Nephron (organoid): ENCODE measurements at regions not wholly inside any gene's neighbourhood (a gene's known extent, or its start where the extent isn't known, plus 50 kb on each side); places are given as distances from the start of the nearest gene placed in this dataset.
A peak's percentile ranks its signal among the peaks of the same experiment; 100 is the strongest.

Source experiments
- H3K27ac Mint-ChIP-seq, 3 experiments: 2 replicates each; pipeline ENCODE4 v1.8.0; 2020; ENCODE audit warnings: mixed read lengths in 3 of 3, mild to moderate bottlenecking in 2 of 3, moderate library complexity in 1 of 3
- H3K27me3 Mint-ChIP-seq: 2 replicates; pipeline ENCODE4 v1.8.0; 2021; ENCODE audit warnings: low read depth, mild to moderate bottlenecking, moderate library complexity, mixed read lengths
- H3K36me3 Mint-ChIP-seq: 2 replicates; pipeline ENCODE4 v1.8.0; 2020; ENCODE audit warnings: low read depth, mixed read lengths
- H3K4me1 Mint-ChIP-seq: 2 replicates; pipeline ENCODE4 v1.8.0; 2020; ENCODE audit warnings: mixed read lengths
- H3K4me3 Mint-ChIP-seq, 3 experiments: 2 replicates each; pipeline ENCODE4 v1.8.0; 2020; ENCODE audit warnings: mild to moderate bottlenecking in 3 of 3, mixed read lengths in 3 of 3, moderate library complexity in 2 of 3
- H3K9me3 Mint-ChIP-seq: 2 replicates; pipeline ENCODE4 v1.8.0; 2020; ENCODE audit warnings: mixed read lengths
- CTCF ChIP-seq, 3 experiments: fragments of 200-600 bp; sonication (generic); IDR thresholded peaks; one replicate each; pipeline ENCODE4 v1.5.0; 2021; ENCODE audit warnings: antibody characterized with exemption in 3 of 3; ENCODE audit not compliant: unreplicated experiment in 3 of 3

- H3K36me3 Mint-ChIP-seq, result peaks cover 4% of the 10 kb centered on the region
- H3K27ac Mint-ChIP-seq, result peak overlapping the region; percentile 18 to 77 (median 40)
- TF ChIP-seq CTCF (IDR thresholded peaks at IDR 0.05; ENCODE audit: unreplicated experiment in 3 of 3), result no peak
- peaks cover 41% of the 10 kb centered on the region for H3K4me1 Mint-ChIP-seq
- no peaks in the 10 kb centered on the region for H3K27me3 Mint-ChIP-seq
- no peak overlapping the region for H3K4me3 Mint-ChIP-seq
- peaks cover 6% of the 10 kb centered on the region for H3K9me3 Mint-ChIP-seq
These were observed 90.0 kb downstream of the TRIB2 start for GRCh38 chr2:12806549-12807242.

- peaks cover 41% of the 10 kb centered on the region for H3K4me1 Mint-ChIP-seq
- no peaks in the 10 kb centered on the region for H3K36me3 Mint-ChIP-seq
- H3K27me3 Mint-ChIP-seq, result no peaks in the 10 kb centered on the region
- no peaks in the 10 kb centered on the region for H3K9me3 Mint-ChIP-seq
- TF ChIP-seq CTCF (IDR thresholded peaks at IDR 0.05; ENCODE audit: unreplicated experiment in 3 of 3), result no peak
- H3K27ac Mint-ChIP-seq, result peak overlapping the region; percentile 8 to 77 (median 40)
- H3K4me3 Mint-ChIP-seq, result no peak overlapping the region
These were observed 91.4 kb downstream of the TRIB2 start for GRCh38 chr2:12807907-12808810.

- Mint-ChIP-seq H3K36me3 (no peaks in the 10 kb centered on the region), H3K27me3 (no peaks in the 10 kb centered on the region), H3K4me1 (peaks cover 41% of the 10 kb centered on the region), H3K9me3 (no peaks in the 10 kb centered on the region), H3K4me3 (no peak overlapping the region), H3K27ac (peak overlapping the region in 2 of 3 experiments; percentile 18 to 42)
- no peak for TF ChIP-seq CTCF (IDR thresholded peaks at IDR 0.05; ENCODE audit: unreplicated experiment in 3 of 3)
These were observed 92.8 kb downstream of the TRIB2 start for GRCh38 chr2:12809526-12809925.

GRCh38 chr2:12811916-12812315, 95.2 kb downstream of the TRIB2 start:
- H3K4me1 Mint-ChIP-seq, result peaks cover 31% of the 10 kb centered on the region
- no peaks in the 10 kb centered on the region for H3K9me3 Mint-ChIP-seq
- H3K27me3 Mint-ChIP-seq, result no peaks in the 10 kb centered on the region
- no peak overlapping the region for H3K27ac Mint-ChIP-seq
- no peak for TF ChIP-seq CTCF (IDR thresholded peaks at IDR 0.05; ENCODE audit: unreplicated experiment in 3 of 3)
- no peaks in the 10 kb centered on the region for H3K36me3 Mint-ChIP-seq
- no peak overlapping the region for H3K4me3 Mint-ChIP-seq

- no peak for TF ChIP-seq CTCF (IDR thresholded peaks at IDR 0.05; ENCODE audit: unreplicated experiment in 3 of 3)
- H3K9me3 Mint-ChIP-seq, result no peaks in the 10 kb centered on the region
- no peaks in the 10 kb centered on the region for H3K36me3 Mint-ChIP-seq
- H3K4me1 Mint-ChIP-seq, result peaks cover 22% of the 10 kb centered on the region
- H3K27ac Mint-ChIP-seq, result no peak overlapping the region
- no peaks in the 10 kb centered on the region for H3K27me3 Mint-ChIP-seq
- H3K4me3 Mint-ChIP-seq, result no peak overlapping the region
These were observed 96.4 kb downstream of the TRIB2 start for GRCh38 chr2:12813166-12813565.
